ENCODE measurements at regions not wholly inside any gene's neighbourhood (a gene's known extent, or its start where the extent isn't known, plus 50 kb on each side); places are given as distances from the start of the nearest gene placed in this dataset.

GRCh38 chr3:82938821-82939328 is 1177.4 kb upstream of the GBE1 start:
- DNase-seq = no peak

- DNase-seq = no peak
Measured at GRCh38 chr3:82927309-82928253, 1166.1 kb upstream of the GBE1 start.

GRCh38 chr3:82891028-82891427 is 1129.6 kb upstream of the GBE1 start:
- DNase-seq = no peak

- DNase-seq = no peak
Measured at GRCh38 chr3:82883072-82883471, 1121.6 kb upstream of the GBE1 start.

GRCh38 chr3:82875401-82875800 is 1114.0 kb upstream of the GBE1 start:
- no peak for DNase-seq

- DNase-seq = no peak
Measured at GRCh38 chr3:82839871-82840270, 1078.4 kb upstream of the GBE1 start.

- DNase-seq = no peak
Measured at GRCh38 chr3:82834098-82834497, 1072.7 kb upstream of the GBE1 start.

GRCh38 chr3:82824491-82824890 is 1063.0 kb upstream of the GBE1 start:
- no peak for DNase-seq

GRCh38 chr3:82816086-82816485 is 1054.6 kb upstream of the GBE1 start:
- no peak for DNase-seq

- DNase-seq = no peak
Measured at GRCh38 chr3:82815417-82816058, 1054.1 kb upstream of the GBE1 start.

- no peak for DNase-seq
Measured at GRCh38 chr3:82814660-82815059, 1053.2 kb upstream of the GBE1 start.

GRCh38 chr3:82807781-82808180 is 1046.3 kb upstream of the GBE1 start:
- DNase-seq = no peak

- DNase-seq = no peak
Measured at GRCh38 chr3:82802501-82802900, 1041.1 kb upstream of the GBE1 start.

GRCh38 chr3:82800248-82800647 is 1038.8 kb upstream of the GBE1 start:
- no peak for DNase-seq

- DNase-seq = no peak
Measured at GRCh38 chr3:82796765-82797164, 1035.3 kb upstream of the GBE1 start.

- no peak for DNase-seq
Measured at GRCh38 chr3:82791241-82791640, 1029.8 kb upstream of the GBE1 start.

- DNase-seq = no peak
Measured at GRCh38 chr3:82790307-82791097, 1029.1 kb upstream of the GBE1 start.

GRCh38 chr3:82783194-82783593 is 1021.7 kb upstream of the GBE1 start:
- DNase-seq = no peak

- DNase-seq = no peak
Measured at GRCh38 chr3:82773207-82773606, 1011.8 kb upstream of the GBE1 start.

- DNase-seq = no peak
Measured at GRCh38 chr3:82764521-82764920, 1003.1 kb upstream of the GBE1 start.

GRCh38 chr3:82761858-82762257 is 1000.4 kb upstream of the GBE1 start:
- no peak for DNase-seq

- DNase-seq = no peak
Measured at GRCh38 chr3:82745544-82745943, 984.1 kb upstream of the GBE1 start.

GRCh38 chr3:82743196-82743595 is 981.8 kb upstream of the GBE1 start:
- no peak for DNase-seq

Measured in DMS 273 treated with DMSO at 0.1 percent for 48 hours (cell line).